ENCODE measurements at regions not wholly inside any gene's neighbourhood (a gene's known extent, or its start where the extent isn't known, plus 50 kb on each side); places are given as distances from the start of the nearest gene placed in this dataset.

- TF ChIP-seq ATF6 (CRISPR knock-in tag; IDR thresholded peaks at IDR 0.05): no peak
- TF ChIP-seq ARID4B (CRISPR knock-in tag; IDR thresholded peaks at IDR 0.05; ENCODE audit: borderline replicate concordance): no peak
- no peak for TF ChIP-seq MLX (CRISPR knock-in tag; IDR thresholded peaks at IDR 0.05)
- TF ChIP-seq MYBL2 (CRISPR knock-in tag; IDR thresholded peaks at IDR 0.05): no peak
- no peak for TF ChIP-seq ZNF121 (CRISPR knock-in tag; IDR thresholded peaks at IDR 0.05)
- no peak for TF ChIP-seq PRRX2 (CRISPR knock-in tag; IDR thresholded peaks at IDR 0.05)
- TF ChIP-seq ATF1 (CRISPR knock-in tag; IDR thresholded peaks at IDR 0.05): no peak
Measured at GRCh38 chr1:238485912-238486209, 595.1 kb upstream of the ZP4 start (continued).

GRCh38 chr1:238485057-238485911, 594.6 kb upstream of the ZP4 start:
- peak overlapping the region; percentile 90 for H3K4me3 Mint-ChIP-seq
- POLR2A ChIA-PET: no interaction called here
- CTCF ChIA-PET: no interaction called here
- H3K36me3 Mint-ChIP-seq: peaks cover 22% of the 10 kb centered on the region
- H3K9me3 Mint-ChIP-seq: no peaks in the 10 kb centered on the region
- TF ChIP-seq HMGXB4 (CRISPR knock-in tag; IDR thresholded peaks at IDR 0.05) (no peak), ZNF281 (CRISPR knock-in tag; IDR thresholded peaks at IDR 0.05) (no peak), JUN (CRISPR knock-in tag; IDR thresholded peaks at IDR 0.05) (no peak), ZNF671 (CRISPR knock-in tag; IDR thresholded peaks at IDR 0.05) (no peak)
- no peaks in the 10 kb centered on the region for H3K27me3 Mint-ChIP-seq (ENCODE audit: low read depth)
- H3K27ac Mint-ChIP-seq: peak overlapping the region; percentile 68
- H3K4me1 Mint-ChIP-seq: peaks cover 64% of the 10 kb centered on the region
- ATAC-seq (peak; percentile 74), DNase-seq (ENCODE audit: low spot score) (peak; percentile 49)

GRCh38 chr1:238484121-238484520, 593.4 kb upstream of the ZP4 start:
- POLR2A ChIA-PET: no interaction called here
- H3K4me3 Mint-ChIP-seq: peak overlapping the region; percentile 90
- ATAC-seq: no peak

More at GRCh38 chr1:238484121-238484520, 593.4 kb upstream of the ZP4 start:
- no peak overlapping the region for H3K27ac Mint-ChIP-seq
- CTCF ChIA-PET: no interaction called here
- TF ChIP-seq ATF1 (CRISPR knock-in tag; IDR thresholded peaks at IDR 0.05): no peak
- TF ChIP-seq EMX1 (CRISPR knock-in tag; IDR thresholded peaks at IDR 0.05): no peak
- H3K36me3 Mint-ChIP-seq: peaks cover 26% of the 10 kb centered on the region
- no peaks in the 10 kb centered on the region for H3K9me3 Mint-ChIP-seq
- no peaks in the 10 kb centered on the region for H3K27me3 Mint-ChIP-seq (ENCODE audit: low read depth)
- DNase-seq (ENCODE audit: low spot score): no peak
- peaks cover 69% of the 10 kb centered on the region for H3K4me1 Mint-ChIP-seq
